ENCODE measurements at regions not wholly inside any gene's neighbourhood (a gene's known extent, or its start where the extent isn't known, plus 50 kb on each side); places are given as distances from the start of the nearest gene placed in this dataset.

DNA sequence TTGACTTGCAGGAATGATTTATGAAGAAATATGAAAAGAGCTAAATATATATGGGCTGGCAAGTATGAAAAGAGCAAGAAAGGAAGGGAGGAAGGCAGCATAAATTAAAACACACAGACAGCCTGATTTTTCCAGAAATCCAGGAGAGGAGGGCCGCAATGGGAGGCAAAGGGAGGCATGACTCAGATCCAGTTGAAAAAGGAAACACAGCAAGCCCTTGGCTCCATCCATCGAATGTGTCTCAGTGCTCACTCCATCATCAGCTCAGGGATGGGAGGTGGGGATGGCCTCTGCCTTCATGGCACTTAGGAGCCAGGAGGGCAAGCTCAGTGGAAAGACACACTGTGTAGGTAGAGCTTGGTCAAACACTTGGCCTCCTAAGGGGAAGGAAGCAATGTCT lies 75.7 kb upstream of the PDZD8 start:
- TF ChIP-seq, protein P1, sequence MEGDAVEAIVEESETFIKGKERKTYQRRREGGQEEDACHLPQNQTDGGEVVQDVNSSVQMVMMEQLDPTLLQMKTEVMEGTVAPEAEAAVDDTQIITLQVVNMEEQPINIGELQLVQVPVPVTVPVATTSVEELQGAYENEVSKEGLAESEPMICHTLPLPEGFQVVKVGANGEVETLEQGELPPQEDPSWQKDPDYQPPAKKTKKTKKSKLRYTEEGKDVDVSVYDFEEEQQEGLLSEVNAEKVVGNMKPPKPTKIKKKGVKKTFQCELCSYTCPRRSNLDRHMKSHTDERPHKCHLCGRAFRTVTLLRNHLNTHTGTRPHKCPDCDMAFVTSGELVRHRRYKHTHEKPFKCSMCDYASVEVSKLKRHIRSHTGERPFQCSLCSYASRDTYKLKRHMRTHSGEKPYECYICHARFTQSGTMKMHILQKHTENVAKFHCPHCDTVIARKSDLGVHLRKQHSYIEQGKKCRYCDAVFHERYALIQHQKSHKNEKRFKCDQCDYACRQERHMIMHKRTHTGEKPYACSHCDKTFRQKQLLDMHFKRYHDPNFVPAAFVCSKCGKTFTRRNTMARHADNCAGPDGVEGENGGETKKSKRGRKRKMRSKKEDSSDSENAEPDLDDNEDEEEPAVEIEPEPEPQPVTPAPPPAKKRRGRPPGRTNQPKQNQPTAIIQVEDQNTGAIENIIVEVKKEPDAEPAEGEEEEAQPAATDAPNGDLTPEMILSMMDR (IDR thresholded peaks at IDR 0.05; ENCODE audit: control extremely low read depth, extremely low read depth): no peak
- DNase-seq: no peak
- Histone ChIP-seq H3K27me3 (ENCODE audit: control insufficient read depth in 3 of 3, insufficient read depth in 3 of 3, low read length in 2 of 3) (no peaks in the 10 kb centered on the region), H3K9ac (ENCODE audit: insufficient read depth in 1 of 2, low read length in 2 of 2) (no peak overlapping the region), H3K9me3 (ENCODE audit: control insufficient read depth in 4 of 4, insufficient read depth in 3 of 4, low read length in 3 of 4) (peaks cover 0 to 6% (median 0%) of the 10 kb centered on the region in 4 donors), H3K36me3 (ENCODE audit: control insufficient read depth in 4 of 4, insufficient read depth in 4 of 4, low read length in 4 of 4) (no peaks in the 10 kb centered on the region), H3K27ac (ENCODE audit: low read depth in 1 of 2, low read length in 1 of 2) (no peak overlapping the region), H3K4me3 (no peak overlapping the region), H3K4me1 (ENCODE audit: control insufficient read depth in 5 of 5, insufficient read depth in 5 of 5, low read length in 5 of 5) (peaks cover 0 to 9% (median 0%) of the 10 kb centered on the region in 5 donors)
- WGBS, 2 donors: 82 to 87% methylated on average over 2 of the region's 2 CpGs
- ATAC-seq (ENCODE audit: insufficient read depth, low FRiP score): no peak

DNA sequence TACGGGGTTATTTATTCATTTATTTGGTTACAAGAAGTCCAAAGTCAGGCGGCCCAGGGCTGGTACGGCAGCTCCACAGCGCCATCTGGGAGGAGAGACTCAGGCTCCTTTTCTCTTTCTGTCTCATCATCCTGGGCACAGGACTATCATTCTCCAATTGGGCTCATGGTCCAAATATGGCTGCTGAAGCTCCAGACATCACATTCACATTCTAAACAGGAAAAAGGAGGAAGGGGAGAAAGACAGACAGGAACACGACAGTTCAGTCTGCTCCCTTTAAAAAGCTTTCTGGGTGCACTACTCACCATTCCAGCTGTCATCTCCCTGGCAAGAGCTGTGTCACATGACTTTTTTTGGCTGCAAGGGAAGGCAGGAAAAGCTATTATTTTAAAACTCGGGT lies 74.4 kb upstream of the PDZD8 start:
- Histone ChIP-seq H3K9me3 (ENCODE audit: control insufficient read depth in 4 of 4, insufficient read depth in 3 of 4, low read length in 3 of 4) (peaks cover 0 to 2% (median 0%) of the 10 kb centered on the region in 4 donors), H3K36me3 (ENCODE audit: control insufficient read depth in 4 of 4, insufficient read depth in 4 of 4, low read length in 4 of 4) (no peaks in the 10 kb centered on the region), H3K4me3 (no peak overlapping the region), H3K27me3 (ENCODE audit: control insufficient read depth in 3 of 3, insufficient read depth in 3 of 3, low read length in 2 of 3) (peaks cover 0 to 2% (median 0%) of the 10 kb centered on the region in 3 donors), H3K4me1 (ENCODE audit: control insufficient read depth in 5 of 5, insufficient read depth in 5 of 5, low read length in 5 of 5) (peaks cover 0 to 9% (median 0%) of the 10 kb centered on the region in 5 donors), H3K27ac (ENCODE audit: low read depth in 1 of 2, low read length in 1 of 2) (no peak overlapping the region), H3K9ac (ENCODE audit: insufficient read depth in 1 of 2, low read length in 2 of 2) (no peak overlapping the region)
- no peak for DNase-seq
- TF ChIP-seq, protein P1 (IDR thresholded peaks at IDR 0.05; ENCODE audit: control extremely low read depth, extremely low read depth): no peak
- WGBS, 2 donors: 66 to 80% methylated on average over 6 of the region's 6 CpGs
- ATAC-seq (ENCODE audit: insufficient read depth, low FRiP score): no peak

DNA sequence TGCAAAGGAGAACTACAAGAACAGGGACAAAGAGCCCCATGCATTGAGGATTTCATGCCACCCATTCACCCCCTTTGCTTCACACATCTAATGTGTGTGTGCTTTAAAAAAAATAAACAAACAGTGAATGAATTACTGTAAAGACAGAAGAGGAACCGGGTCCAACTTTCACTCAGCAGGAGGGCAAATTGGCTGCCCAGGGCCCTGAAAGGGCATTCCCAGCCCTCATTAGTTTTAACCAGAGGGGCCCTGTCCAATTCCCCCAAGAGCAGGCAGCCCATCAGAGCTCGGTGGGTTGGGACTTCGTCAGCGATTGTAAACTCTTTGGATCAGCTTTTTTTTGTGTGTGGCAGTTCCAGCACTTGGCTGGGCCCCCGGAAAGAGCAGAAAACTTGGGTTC lies 73.6 kb upstream of the PDZD8 start:
- TF ChIP-seq, protein P1 (IDR thresholded peaks at IDR 0.05; ENCODE audit: control extremely low read depth, extremely low read depth): no peak
- no peak for ATAC-seq (ENCODE audit: insufficient read depth, low FRiP score)
- peak in 2 of 3 donors; percentile 11 to 29 for DNase-seq
- Histone ChIP-seq H3K36me3 (ENCODE audit: control insufficient read depth in 4 of 4, insufficient read depth in 4 of 4, low read length in 4 of 4) (no peaks in the 10 kb centered on the region), H3K27ac (ENCODE audit: low read depth in 1 of 2, low read length in 1 of 2) (no peak overlapping the region), H3K4me3 (no peak overlapping the region), H3K27me3 (ENCODE audit: control insufficient read depth in 3 of 3, insufficient read depth in 3 of 3, low read length in 2 of 3) (peaks cover 0 to 2% (median 0%) of the 10 kb centered on the region in 3 donors), H3K9ac (ENCODE audit: insufficient read depth in 1 of 2, low read length in 2 of 2) (no peak overlapping the region), H3K9me3 (ENCODE audit: control insufficient read depth in 4 of 4, insufficient read depth in 3 of 4, low read length in 3 of 4) (peaks cover 0 to 2% (median 0%) of the 10 kb centered on the region in 4 donors), H3K4me1 (ENCODE audit: control insufficient read depth in 5 of 5, insufficient read depth in 5 of 5, low read length in 5 of 5) (peaks cover 0 to 9% (median 0%) of the 10 kb centered on the region in 5 donors)
- WGBS, 2 donors: 53 to 70% methylated on average over 5 of the region's 5 CpGs

DNA sequence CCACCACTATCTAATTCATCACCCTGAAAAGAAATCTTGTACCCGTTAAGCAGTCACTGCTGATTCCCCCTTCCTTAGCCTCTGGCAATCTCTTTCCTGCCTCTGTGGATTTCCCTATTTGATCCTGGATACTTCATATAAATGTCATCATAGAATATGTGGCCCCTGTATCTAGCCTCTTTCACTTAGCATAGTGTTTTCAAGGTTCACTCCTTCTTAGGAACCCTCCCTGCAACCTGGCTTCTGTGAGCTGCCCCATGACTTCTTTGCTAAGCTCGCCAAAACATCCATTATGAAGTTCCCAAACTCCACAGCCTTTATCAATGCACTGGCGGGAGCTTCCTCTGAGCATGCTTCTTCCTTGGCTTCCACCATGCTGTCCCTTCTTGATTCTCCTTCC lies 70.8 kb upstream of the PDZD8 start:
- ATAC-seq (ENCODE audit: insufficient read depth, low FRiP score) (no peak), DNase-seq (no peak)
- H3K27me3 ChIP-seq (ENCODE audit: control insufficient read depth in 3 of 3, insufficient read depth in 3 of 3, low read length in 2 of 3): peaks cover 0 to 2% (median 0%) of the 10 kb centered on the region in 3 donors
- no peaks in the 10 kb centered on the region for H3K9me3 ChIP-seq (ENCODE audit: control insufficient read depth in 4 of 4, insufficient read depth in 3 of 4, low read length in 3 of 4)
- peaks cover 0 to 9% (median 0%) of the 10 kb centered on the region in 5 donors for H3K4me1 ChIP-seq (ENCODE audit: control insufficient read depth in 5 of 5, insufficient read depth in 5 of 5, low read length in 5 of 5)
- WGBS, 2 donors: 70 to 79% methylated on average over 3 of the region's 3 CpGs
- no peak overlapping the region for H3K4me3 ChIP-seq
- H3K9ac ChIP-seq (ENCODE audit: insufficient read depth in 1 of 2, low read length in 2 of 2): no peak overlapping the region
- H3K36me3 ChIP-seq (ENCODE audit: control insufficient read depth in 4 of 4, insufficient read depth in 4 of 4, low read length in 4 of 4): no peaks in the 10 kb centered on the region
- TF ChIP-seq, protein P1 (IDR thresholded peaks at IDR 0.05; ENCODE audit: control extremely low read depth, extremely low read depth): no peak
- H3K27ac ChIP-seq (ENCODE audit: low read depth in 1 of 2, low read length in 1 of 2): no peak overlapping the region

Data from lung (tissue), 11 donors.